ENCODE measurements at regions not wholly inside any gene's neighbourhood (a gene's known extent, or its start where the extent isn't known, plus 50 kb on each side); places are given as distances from the start of the nearest gene placed in this dataset.
"Not testable (repeated sequence)": the region's sequence is repeated elsewhere in the genome, so short reads cannot be mapped to it uniquely, and the experiment has no call there.

- not testable (repeated sequence) for TF ChIP-seq POLR2A, CTCF (IDR thresholded peaks at IDR 0.05)
These were observed 125.5 kb upstream of the CCZ1B start for GRCh38 chr7:6951553-6951952.

Measured in right lobe of liver (tissue), 4 donors.